Right lobe of liver (tissue), 4 donors: ENCODE measurements at regions not wholly inside any gene's neighbourhood (a gene's known extent, or its start where the extent isn't known, plus 50 kb on each side); places are given as distances from the start of the nearest gene placed in this dataset.

Experiments used
- CTCF ChIP-seq, 4 donors: fragments of 200-600 bp in 3 of 4; fragments of 450-650 bp in 1 of 4; IDR thresholded peaks; one replicate each; pipeline versions ENCODE4 v1.5.1 to v1.8.0; 2016 to 2022; ENCODE audit warnings: antibody characterized with exemption in 4 of 4, mild to moderate bottlenecking in 2 of 4
- POLR2A ChIP-seq: fragments of 450-650 bp; IDR thresholded peaks from one replicate; pipeline ENCODE4 v1.6.1; 2017; ENCODE audit warnings: antibody characterized with exemption, mild to moderate bottlenecking
- donor health status: DM: no; HTN: no; CAD: no.
- donor health status: DM: no; HTN: no; CAD: no.
- donor health status: DM: no; HTN: yes; CAD: no.

GRCh38 chr3:152586974-152587373, 248.0 kb upstream of the P2RY1 start:
- TF ChIP-seq CTCF (IDR thresholded peaks at IDR 0.05) (no peak), POLR2A (no peak)
